GM18873 (cell line): ENCODE measurements at regions not wholly inside any gene's neighbourhood (a gene's known extent, or its start where the extent isn't known, plus 50 kb on each side); places are given as distances from the start of the nearest gene placed in this dataset.

Source experiments
- ATAC-seq: cut with Tn5 transposase; IDR thresholded peaks from one replicate; pipeline ENCODE4 v1.9.1; 2021; ENCODE audit warnings: mild to moderate bottlenecking, moderate library complexity, moderate number of reproducible peaks; ENCODE audit not compliant: unreplicated experiment, low FRiP score

GRCh38 chr5:164153469-164154172, 648.2 kb downstream of the MAT2B start:
- no peak for ATAC-seq

GRCh38 chr5:164170814-164171213, 665.4 kb downstream of the MAT2B start:
- ATAC-seq: no peak

GRCh38 chr5:164175083-164175482, 669.7 kb downstream of the MAT2B start:
- no peak for ATAC-seq

- no peak for ATAC-seq
These were observed 674.0 kb downstream of the MAT2B start for GRCh38 chr5:164179406-164179805.

- ATAC-seq: no peak
These were observed 676.2 kb downstream of the MAT2B start for GRCh38 chr5:164181604-164182003.

- ATAC-seq: no peak
These were observed 678.7 kb downstream of the MAT2B start for GRCh38 chr5:164184158-164184557.

- no peak for ATAC-seq
These were observed 679.6 kb downstream of the MAT2B start for GRCh38 chr5:164185000-164185399.

- ATAC-seq: no peak
These were observed 681.1 kb downstream of the MAT2B start for GRCh38 chr5:164186550-164186949.

GRCh38 chr5:164187785-164188184, 682.4 kb downstream of the MAT2B start:
- no peak for ATAC-seq

GRCh38 chr5:164188733-164189148, 683.3 kb downstream of the MAT2B start:
- no peak for ATAC-seq

GRCh38 chr5:164191240-164191639, 685.8 kb downstream of the MAT2B start:
- ATAC-seq: no peak

- no peak for ATAC-seq
These were observed 696.9 kb downstream of the MAT2B start for GRCh38 chr5:164202338-164202737.

GRCh38 chr5:164203581-164204225, 698.3 kb downstream of the MAT2B start:
- ATAC-seq: no peak

GRCh38 chr5:164204338-164204946, 699.0 kb downstream of the MAT2B start:
- ATAC-seq: no peak

- no peak for ATAC-seq
These were observed 700.8 kb downstream of the MAT2B start for GRCh38 chr5:164206196-164206595.

- ATAC-seq: no peak
These were observed 702.2 kb downstream of the MAT2B start for GRCh38 chr5:164207646-164208045.

GRCh38 chr5:164210491-164210890, 705.1 kb downstream of the MAT2B start:
- no peak for ATAC-seq

GRCh38 chr5:164214698-164215097, 709.3 kb downstream of the MAT2B start:
- no peak for ATAC-seq

- ATAC-seq: no peak
These were observed 712.0 kb downstream of the MAT2B start for GRCh38 chr5:164217464-164217863.

- ATAC-seq: no peak
These were observed 715.1 kb downstream of the MAT2B start for GRCh38 chr5:164220522-164220921.

GRCh38 chr5:164224236-164224635, 718.8 kb downstream of the MAT2B start:
- ATAC-seq: no peak

- ATAC-seq: no peak
These were observed 719.4 kb downstream of the MAT2B start for GRCh38 chr5:164224772-164225171.
